NB4 (cell line): ENCODE measurements at regions not wholly inside any gene's neighbourhood (a gene's known extent, or its start where the extent isn't known, plus 50 kb on each side); places are given as distances from the start of the nearest gene placed in this dataset.

Experiments
- MYC ChIP-seq: IDR thresholded peaks from 2 replicates; pipeline ENCODE4 v1.6.1; 2011; ENCODE audit warnings: low read depth, low read length
- POLR2A ChIP-seq: IDR thresholded peaks from 2 replicates; pipeline ENCODE4 v1.6.1; 2011; ENCODE audit warnings: mild to moderate bottlenecking; ENCODE audit not compliant: insufficient read length; ENCODE audit errors: extremely low read depth
- TF ChIP-seq, protein P1 (sequence below): IDR thresholded peaks from one replicate; pipeline ENCODE4 v1.5.1; 2012; ENCODE audit warnings: low read depth, low read length
- TF ChIP-seq, protein P2 (sequence below): IDR thresholded peaks from 2 replicates; pipeline ENCODE4 v1.6.1; 2011; ENCODE audit warnings: low read depth, low read length

DNA sequence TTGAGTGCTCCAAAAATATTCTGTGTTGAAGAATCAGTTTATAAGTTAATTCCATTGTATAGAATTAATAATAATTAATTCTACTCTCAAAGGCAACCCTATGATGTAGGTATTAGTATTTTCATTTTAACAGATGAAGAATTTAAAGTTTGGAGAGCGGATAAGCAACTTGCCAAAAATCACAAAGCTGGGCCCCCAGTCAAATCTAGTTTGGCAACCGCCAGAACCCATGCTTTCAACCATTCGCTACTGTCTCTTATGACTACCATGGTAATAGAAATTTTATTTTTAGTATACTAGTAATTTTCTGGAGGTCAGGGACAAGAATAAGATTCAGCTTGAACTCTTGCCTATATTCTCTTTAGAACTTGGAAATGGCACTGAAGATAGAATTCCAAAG, 229.8 kb downstream of the IBTK start:
- TF ChIP-seq POLR2A (no peak), MYC (no peak)
- TF ChIP-seq, protein P1, sequence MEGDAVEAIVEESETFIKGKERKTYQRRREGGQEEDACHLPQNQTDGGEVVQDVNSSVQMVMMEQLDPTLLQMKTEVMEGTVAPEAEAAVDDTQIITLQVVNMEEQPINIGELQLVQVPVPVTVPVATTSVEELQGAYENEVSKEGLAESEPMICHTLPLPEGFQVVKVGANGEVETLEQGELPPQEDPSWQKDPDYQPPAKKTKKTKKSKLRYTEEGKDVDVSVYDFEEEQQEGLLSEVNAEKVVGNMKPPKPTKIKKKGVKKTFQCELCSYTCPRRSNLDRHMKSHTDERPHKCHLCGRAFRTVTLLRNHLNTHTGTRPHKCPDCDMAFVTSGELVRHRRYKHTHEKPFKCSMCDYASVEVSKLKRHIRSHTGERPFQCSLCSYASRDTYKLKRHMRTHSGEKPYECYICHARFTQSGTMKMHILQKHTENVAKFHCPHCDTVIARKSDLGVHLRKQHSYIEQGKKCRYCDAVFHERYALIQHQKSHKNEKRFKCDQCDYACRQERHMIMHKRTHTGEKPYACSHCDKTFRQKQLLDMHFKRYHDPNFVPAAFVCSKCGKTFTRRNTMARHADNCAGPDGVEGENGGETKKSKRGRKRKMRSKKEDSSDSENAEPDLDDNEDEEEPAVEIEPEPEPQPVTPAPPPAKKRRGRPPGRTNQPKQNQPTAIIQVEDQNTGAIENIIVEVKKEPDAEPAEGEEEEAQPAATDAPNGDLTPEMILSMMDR, result no peak
- TF ChIP-seq, protein P2, sequence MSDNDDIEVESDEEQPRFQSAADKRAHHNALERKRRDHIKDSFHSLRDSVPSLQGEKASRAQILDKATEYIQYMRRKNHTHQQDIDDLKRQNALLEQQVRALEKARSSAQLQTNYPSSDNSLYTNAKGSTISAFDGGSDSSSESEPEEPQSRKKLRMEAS, result no peak
